Fibroblast of mammary gland (primary cell): ENCODE measurements at regions not wholly inside any gene's neighbourhood (a gene's known extent, or its start where the extent isn't known, plus 50 kb on each side); places are given as distances from the start of the nearest gene placed in this dataset.

Experiments
- DNase-seq: peaks from one replicate; pipeline ENCODE4 v3.0.0-alpha.2; 2010; ENCODE audit warnings: low read depth
- H3K4me3 ChIP-seq: 2 replicates; pipeline ENCODE4 v1.5.1; 2011; ENCODE audit warnings: low read depth, mild to moderate bottlenecking, low read length, moderate library complexity; ENCODE audit not compliant: control insufficient read depth
- CTCF ChIP-seq: conservative IDR thresholded peaks from 2 replicates; pipeline ENCODE4 v1.5.1; 2011; ENCODE audit warnings: low read depth, low read length, inconsistent platforms; ENCODE audit not compliant: control insufficient read depth, insufficient read depth

- no peak for TF ChIP-seq CTCF
- no peak overlapping the region for H3K4me3 ChIP-seq
- DNase-seq = no peak
Measured at GRCh38 chr2:133674066-133674432, 105.8 kb upstream of the NCKAP5 start.

- no peak for TF ChIP-seq CTCF
- H3K4me3 ChIP-seq = no peak overlapping the region
- DNase-seq = peak; percentile 52
Measured at GRCh38 chr2:133674433-133675331, 106.4 kb upstream of the NCKAP5 start.

GRCh38 chr2:133676392-133677130 is 108.3 kb upstream of the NCKAP5 start:
- H3K4me3 ChIP-seq = no peak overlapping the region
- no peak for TF ChIP-seq CTCF
- peak; percentile 25 for DNase-seq

GRCh38 chr2:133680343-133681049 is 112.2 kb upstream of the NCKAP5 start:
- no peak for TF ChIP-seq CTCF
- no peak overlapping the region for H3K4me3 ChIP-seq
- no peak for DNase-seq

GRCh38 chr2:133682347-133682746 is 114.1 kb upstream of the NCKAP5 start:
- no peak for TF ChIP-seq CTCF
- no peak overlapping the region for H3K4me3 ChIP-seq
- no peak for DNase-seq

- no peak for TF ChIP-seq CTCF
- H3K4me3 ChIP-seq = no peak overlapping the region
- DNase-seq = no peak
Measured at GRCh38 chr2:133682906-133683305, 114.6 kb upstream of the NCKAP5 start.
